Caco-2 (cell line): ENCODE measurements at regions not wholly inside any gene's neighbourhood (a gene's known extent, or its start where the extent isn't known, plus 50 kb on each side); places are given as distances from the start of the nearest gene placed in this dataset.

Source experiments
- BruUV-seq: library from RNA; stranded (reverse); fragments of 400-500 nt; replicated peaks from 2 replicates; lab custom pipeline; 2021; lab: Mats Ljungman, UMichigan
- CTCF ChIA-PET: fragments of 300-600 bp; sonication (Branson Sonifier 250); formaldehyde crosslinking; loops from one replicate; lab custom pipeline; 2022; ENCODE audit warnings: antibody characterized with exemption; lab: Charles Lee
- POLR2A ChIA-PET: fragments of 300-600 bp; sonication (Branson Sonifier 250); formaldehyde crosslinking; loops from one replicate; lab custom pipeline; 2022; ENCODE audit warnings: antibody characterized with exemption; lab: Charles Lee
- DNase-seq, 2 experiments: peaks; one replicate each; pipeline versions ENCODE4 v3.0.0 to v3.0.0-alpha.2; 2020 to 2022
- H3K27me3 ChIP-seq: replicated peaks from 2 replicates; pipeline ENCODE4 v1.6.0; 2011; ENCODE audit warnings: low read length; ENCODE audit not compliant: control insufficient read depth, insufficient read depth
- H3K36me3 ChIP-seq: 2 replicates; pipeline ENCODE4 v1.5.1; 2011; ENCODE audit warnings: low read length; ENCODE audit not compliant: control insufficient read depth, insufficient read depth
- H3K4me1 ChIP-seq: fragments of 250-450 bp; sonication (Bioruptor Pico); 2 replicates; pipeline ENCODE4 v1.5.1; 2020; ENCODE audit warnings: mild to moderate bottlenecking
- H3K4me3 ChIP-seq: 2 replicates; pipeline ENCODE4 v1.5.1; 2011; ENCODE audit warnings: low read depth, mild to moderate bottlenecking, control low read depth, low read length
- H3K9me3 ChIP-seq: fragments of 250-450 bp; sonication (Bioruptor Pico); 2 replicates; pipeline ENCODE4 v1.5.1; 2020; ENCODE audit warnings: mild to moderate bottlenecking, moderate library complexity
- H3K27ac Mint-ChIP-seq: one replicate; pipeline ENCODE4 v1.8.0; 2022; ENCODE audit warnings: mixed read lengths; ENCODE audit not compliant: unreplicated experiment
- H3K27me3 Mint-ChIP-seq: one replicate; pipeline ENCODE4 v1.8.0; 2022; ENCODE audit warnings: mixed read lengths; ENCODE audit not compliant: insufficient read depth, unreplicated experiment
- H3K36me3 Mint-ChIP-seq: one replicate; pipeline ENCODE4 v1.8.0; 2022; ENCODE audit warnings: mild to moderate bottlenecking, mixed read lengths; ENCODE audit not compliant: insufficient read depth, unreplicated experiment
- H3K4me1 Mint-ChIP-seq: one replicate; pipeline ENCODE4 v1.8.0; 2022; ENCODE audit warnings: low read depth, mixed read lengths; ENCODE audit not compliant: unreplicated experiment
- H3K4me3 Mint-ChIP-seq: one replicate; pipeline ENCODE4 v1.8.0; 2022; ENCODE audit warnings: mild to moderate bottlenecking, moderate library complexity, mixed read lengths; ENCODE audit not compliant: unreplicated experiment
- H3K9me3 Mint-ChIP-seq: one replicate; pipeline ENCODE4 v1.8.0; 2022; ENCODE audit warnings: mixed read lengths; ENCODE audit not compliant: unreplicated experiment
- intact Hi-C: fragments of 100-400 bp; cut with micrococcal nuclease; formaldehyde crosslinking; loops from one replicate; pipeline ENCODE4 v1.10.0; 2022; ENCODE audit not compliant: unreplicated experiment
- TF ChIP-seq, protein P1 (sequence below), 2 experiments: fragments of 200-600 bp in 1 of 2; IDR thresholded peaks; 1 replicate in 1 of 2; 2 replicates in 1 of 2; pipeline versions ENCODE4 v1.5.1 to v1.8.0; 2011 to 2022; ENCODE audit warnings: antibody characterized with exemption in 1 of 2, control low read depth in 1 of 2, inconsistent platforms in 1 of 2, low read depth in 1 of 2, low read length in 1 of 2, mild to moderate bottlenecking in 1 of 2, moderate library complexity in 1 of 2; ENCODE audit not compliant: insufficient read depth in 1 of 2, severe bottlenecking in 1 of 2, unreplicated experiment in 1 of 2

DNA sequence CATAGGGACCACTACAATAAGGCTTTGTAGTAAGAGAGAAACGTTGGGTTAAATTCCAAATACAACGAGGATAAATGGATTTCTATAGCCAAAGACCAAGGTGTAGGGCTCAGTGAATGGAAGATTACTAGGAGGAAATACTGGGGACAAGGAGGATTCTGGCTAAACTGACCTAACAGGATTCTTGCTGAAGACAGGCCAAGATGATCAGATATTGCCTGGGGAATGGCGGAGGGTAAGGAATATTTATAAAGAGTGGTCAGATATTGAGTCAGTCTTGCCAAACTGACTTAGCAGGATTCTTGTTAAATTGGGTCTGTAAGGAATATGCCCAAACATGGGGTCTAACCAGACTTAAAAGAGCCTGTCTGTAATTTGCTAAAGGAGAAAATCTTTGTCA lies 463.8 kb downstream of the EDEM1 start:
- H3K4me3 Mint-ChIP-seq = no peak overlapping the region
- H3K9me3 ChIP-seq = no peaks in the 10 kb centered on the region

DNA sequence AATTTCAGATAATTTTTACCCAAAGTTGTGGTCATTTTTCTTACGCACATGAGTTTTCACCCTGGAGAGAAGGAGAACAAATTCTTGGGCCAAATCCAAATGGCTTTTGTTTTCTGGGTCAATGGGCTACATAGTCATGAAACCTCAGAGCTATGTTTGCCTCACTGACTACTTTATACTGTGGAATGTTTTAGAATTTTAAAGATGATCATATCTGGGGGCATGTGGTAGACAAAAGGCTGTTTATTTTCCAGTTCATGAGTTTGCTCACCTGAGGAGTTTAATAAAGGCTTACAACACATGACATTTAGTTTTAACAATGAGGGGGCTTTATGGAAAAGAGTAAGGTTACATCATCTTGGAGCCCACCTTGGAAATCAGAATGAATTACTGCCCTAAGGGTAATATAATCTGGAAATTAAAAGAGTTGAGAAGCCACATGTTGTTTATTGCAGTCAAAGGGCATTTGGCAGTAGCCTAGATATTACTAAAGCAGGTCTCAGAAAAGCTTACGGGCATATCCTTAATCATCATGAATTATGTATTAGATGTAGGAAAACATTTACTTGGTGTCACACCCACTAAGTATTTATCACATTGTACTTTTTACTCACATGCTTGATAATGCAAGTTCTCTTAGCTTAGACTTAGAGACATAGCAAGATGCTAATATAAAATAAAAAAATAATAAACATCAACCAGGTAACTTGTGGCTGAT lies 466.1 kb downstream of the EDEM1 start:
- Histone ChIP-seq H3K9me3 (no peaks in the 10 kb centered on the region), H3K4me1 (no peaks in the 10 kb centered on the region), H3K36me3 (no peaks in the 10 kb centered on the region), H3K27me3 (no peaks in the 10 kb centered on the region), H3K4me3 (no peak overlapping the region)
- no TSS peak for BruUV-seq
- DNase-seq = no peak
- no peaks in the 10 kb centered on the region for H3K36me3 Mint-ChIP-seq
- no peak overlapping the region for H3K4me3 Mint-ChIP-seq
- TF ChIP-seq, protein P1, sequence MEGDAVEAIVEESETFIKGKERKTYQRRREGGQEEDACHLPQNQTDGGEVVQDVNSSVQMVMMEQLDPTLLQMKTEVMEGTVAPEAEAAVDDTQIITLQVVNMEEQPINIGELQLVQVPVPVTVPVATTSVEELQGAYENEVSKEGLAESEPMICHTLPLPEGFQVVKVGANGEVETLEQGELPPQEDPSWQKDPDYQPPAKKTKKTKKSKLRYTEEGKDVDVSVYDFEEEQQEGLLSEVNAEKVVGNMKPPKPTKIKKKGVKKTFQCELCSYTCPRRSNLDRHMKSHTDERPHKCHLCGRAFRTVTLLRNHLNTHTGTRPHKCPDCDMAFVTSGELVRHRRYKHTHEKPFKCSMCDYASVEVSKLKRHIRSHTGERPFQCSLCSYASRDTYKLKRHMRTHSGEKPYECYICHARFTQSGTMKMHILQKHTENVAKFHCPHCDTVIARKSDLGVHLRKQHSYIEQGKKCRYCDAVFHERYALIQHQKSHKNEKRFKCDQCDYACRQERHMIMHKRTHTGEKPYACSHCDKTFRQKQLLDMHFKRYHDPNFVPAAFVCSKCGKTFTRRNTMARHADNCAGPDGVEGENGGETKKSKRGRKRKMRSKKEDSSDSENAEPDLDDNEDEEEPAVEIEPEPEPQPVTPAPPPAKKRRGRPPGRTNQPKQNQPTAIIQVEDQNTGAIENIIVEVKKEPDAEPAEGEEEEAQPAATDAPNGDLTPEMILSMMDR (IDR thresholded peaks at IDR 0.05; ENCODE audit: insufficient read depth in 1 of 2, low read depth in 1 of 2, low read length in 1 of 2, severe bottlenecking in 1 of 2, unreplicated experiment in 1 of 2) = no peak
- ChIA-PET CTCF (no interaction called here), POLR2A (no interaction called here)
- no peaks in the 10 kb centered on the region for H3K4me1 Mint-ChIP-seq
- peaks cover 19% of the 10 kb centered on the region for H3K9me3 Mint-ChIP-seq
- intact Hi-C loops = no loop called here
- H3K27me3 Mint-ChIP-seq = no peaks in the 10 kb centered on the region
- H3K27ac Mint-ChIP-seq = no peak overlapping the region

More for the DNA sequence above, 463.8 kb downstream of the EDEM1 start:
- intact Hi-C loops = no loop called here
- no TSS peak for BruUV-seq
- no peaks in the 10 kb centered on the region for H3K36me3 ChIP-seq
- Mint-ChIP-seq H3K9me3 (peaks cover 3% of the 10 kb centered on the region), H3K4me1 (no peaks in the 10 kb centered on the region), H3K27me3 (no peaks in the 10 kb centered on the region), H3K27ac (no peak overlapping the region), H3K36me3 (no peaks in the 10 kb centered on the region)
- H3K4me1 ChIP-seq = no peaks in the 10 kb centered on the region
- CTCF ChIA-PET = no interaction called here
- POLR2A ChIA-PET = no interaction called here
- no peak for DNase-seq
- no peak overlapping the region for H3K4me3 ChIP-seq
- no peaks in the 10 kb centered on the region for H3K27me3 ChIP-seq
- TF ChIP-seq, protein P1 (IDR thresholded peaks at IDR 0.05; ENCODE audit: insufficient read depth in 1 of 2, low read depth in 1 of 2, low read length in 1 of 2, severe bottlenecking in 1 of 2, unreplicated experiment in 1 of 2) = no peak

DNA sequence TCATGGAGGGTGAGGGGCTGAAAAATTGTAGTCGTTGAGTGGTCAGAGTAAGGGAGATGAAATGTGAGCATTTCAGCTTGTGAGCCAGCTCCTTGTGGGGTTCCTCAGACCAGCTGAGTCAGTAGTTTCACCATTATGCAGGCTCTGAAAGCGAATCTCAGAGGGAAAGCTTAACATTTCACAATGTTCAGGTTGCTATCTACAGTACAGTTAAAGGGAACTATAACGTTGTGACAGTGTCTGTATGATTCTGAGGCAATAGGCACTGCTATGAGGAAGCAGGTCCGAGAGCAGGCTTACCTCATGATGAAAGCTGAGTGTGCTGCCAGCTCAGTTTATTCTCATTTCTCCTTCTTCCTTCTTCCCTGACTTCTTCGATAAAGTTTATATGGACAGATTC lies 469.6 kb downstream of the EDEM1 start:
- TF ChIP-seq, protein P1 (IDR thresholded peaks at IDR 0.05; ENCODE audit: insufficient read depth in 1 of 2, low read depth in 1 of 2, low read length in 1 of 2, severe bottlenecking in 1 of 2, unreplicated experiment in 1 of 2) = no peak
- intact Hi-C loops = no loop called here

More for the DNA sequence above, 469.6 kb downstream of the EDEM1 start:
- Mint-ChIP-seq H3K27ac (no peak overlapping the region), H3K4me1 (no peaks in the 10 kb centered on the region), H3K4me3 (no peak overlapping the region), H3K36me3 (no peaks in the 10 kb centered on the region), H3K27me3 (no peaks in the 10 kb centered on the region), H3K9me3 (peaks cover 19% of the 10 kb centered on the region)
- no peak for DNase-seq
- CTCF ChIA-PET = no interaction called here
- Histone ChIP-seq H3K27me3 (no peaks in the 10 kb centered on the region), H3K4me3 (no peak overlapping the region), H3K36me3 (no peaks in the 10 kb centered on the region), H3K9me3 (no peaks in the 10 kb centered on the region), H3K4me1 (no peaks in the 10 kb centered on the region)
- POLR2A ChIA-PET = no interaction called here
- BruUV-seq = no TSS peak
